ENCODE measurements at regions not wholly inside any gene's neighbourhood (a gene's known extent, or its start where the extent isn't known, plus 50 kb on each side); places are given as distances from the start of the nearest gene placed in this dataset.

DNA sequence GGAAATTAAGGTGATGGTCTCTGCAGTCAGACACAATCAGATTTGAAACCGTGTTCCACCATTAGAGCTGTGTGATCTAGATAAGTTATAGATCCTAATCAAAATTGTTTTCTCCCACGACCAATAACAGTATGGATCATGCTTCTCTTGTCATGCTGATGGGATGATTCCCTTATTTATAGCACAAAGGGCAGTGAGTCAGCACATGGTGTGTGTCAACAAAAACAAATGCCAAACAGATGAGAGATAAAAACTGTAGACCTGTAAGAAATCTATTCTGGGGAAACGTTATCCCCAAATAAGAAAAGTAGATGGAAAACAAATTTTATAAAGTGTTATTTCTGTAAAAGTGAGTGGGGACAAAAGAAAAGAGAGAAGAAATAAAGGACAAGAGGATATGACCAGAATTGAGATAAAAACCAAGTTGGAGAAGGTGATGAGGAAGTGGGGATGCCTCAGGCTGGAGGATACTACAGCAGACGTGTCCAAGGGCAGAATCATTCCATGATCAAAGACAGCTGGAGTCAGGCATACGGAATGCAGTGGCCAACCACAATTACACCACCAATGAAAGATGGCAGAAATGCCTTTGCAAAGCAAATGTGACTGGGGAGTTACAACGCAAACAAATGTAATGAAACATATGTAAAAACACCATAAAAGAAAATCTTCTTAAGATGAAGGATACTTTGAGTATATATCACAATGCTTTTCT, 377.8 kb upstream of the PRKX start:
- DNase-seq, result no peak
- Mint-ChIP-seq H3K36me3 (no peaks in the 10 kb centered on the region), H3K9me3 (peaks cover 0 to 9% (median 0%) of the 10 kb centered on the region in 7 donors), H3K4me1 (no peaks in the 10 kb centered on the region), H3K4me3 (no peak overlapping the region), H3K27me3 (no peaks in the 10 kb centered on the region), H3K27ac (no peak overlapping the region)
- no peaks in the 10 kb centered on the region for H3K9me3 ChIP-seq (ENCODE audit: control insufficient read depth in 2 of 2, low read length in 2 of 2)
- no peaks in the 10 kb centered on the region for H3K4me1 ChIP-seq (ENCODE audit: control insufficient read depth, insufficient read depth, low read length, poor library complexity, severe bottlenecking)
- no peak for ATAC-seq (ENCODE audit: low read depth in 2 of 2)
- H3K27me3 ChIP-seq (ENCODE audit: control insufficient read depth, insufficient read depth, low read length), result no peaks in the 10 kb centered on the region
- H3K4me3 ChIP-seq (ENCODE audit: low read depth, low read length), result no peak overlapping the region
- H3K36me3 ChIP-seq (ENCODE audit: control insufficient read depth, insufficient read depth, low read length), result no peaks in the 10 kb centered on the region
- H3K27ac ChIP-seq (ENCODE audit: insufficient read depth, low read length, poor library complexity, severe bottlenecking), result no peak overlapping the region

DNA sequence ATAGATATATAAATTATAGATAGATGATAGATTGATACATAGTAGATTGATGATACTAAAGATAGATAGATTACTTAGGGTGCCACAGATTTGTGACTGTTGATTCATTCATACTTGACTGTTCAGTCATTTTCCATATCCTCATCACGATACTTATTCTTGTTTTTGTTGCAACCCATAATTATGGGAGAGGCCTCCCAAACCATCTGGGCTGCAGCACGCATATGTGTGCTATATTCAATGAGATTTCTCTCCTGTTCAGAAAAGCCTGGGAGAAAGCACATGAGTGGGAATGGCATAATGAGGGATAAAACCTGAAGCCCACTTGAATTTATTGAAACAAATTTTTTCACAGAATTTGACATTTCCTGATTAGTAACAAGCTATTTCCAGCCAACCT, 346.4 kb upstream of the PRKX start:
- Mint-ChIP-seq H3K27me3 (no peaks in the 10 kb centered on the region), H3K36me3 (no peaks in the 10 kb centered on the region), H3K4me3 (no peak overlapping the region), H3K4me1 (no peaks in the 10 kb centered on the region), H3K27ac (no peak overlapping the region), H3K9me3 (peaks cover 0 to 5% (median 2%) of the 10 kb centered on the region in 7 donors)
- no peak overlapping the region for H3K27ac ChIP-seq (ENCODE audit: insufficient read depth, low read length, poor library complexity, severe bottlenecking)
- H3K4me3 ChIP-seq (ENCODE audit: low read depth, low read length), result no peak overlapping the region
- no peaks in the 10 kb centered on the region for H3K36me3 ChIP-seq (ENCODE audit: control insufficient read depth, insufficient read depth, low read length)
- no peaks in the 10 kb centered on the region for H3K9me3 ChIP-seq (ENCODE audit: control insufficient read depth in 2 of 2, low read length in 2 of 2)
- ATAC-seq (ENCODE audit: low read depth in 2 of 2) (no peak), DNase-seq (no peak)
- H3K4me1 ChIP-seq (ENCODE audit: control insufficient read depth, insufficient read depth, low read length, poor library complexity, severe bottlenecking), result no peaks in the 10 kb centered on the region
- H3K27me3 ChIP-seq (ENCODE audit: control insufficient read depth, insufficient read depth, low read length), result no peaks in the 10 kb centered on the region

DNA sequence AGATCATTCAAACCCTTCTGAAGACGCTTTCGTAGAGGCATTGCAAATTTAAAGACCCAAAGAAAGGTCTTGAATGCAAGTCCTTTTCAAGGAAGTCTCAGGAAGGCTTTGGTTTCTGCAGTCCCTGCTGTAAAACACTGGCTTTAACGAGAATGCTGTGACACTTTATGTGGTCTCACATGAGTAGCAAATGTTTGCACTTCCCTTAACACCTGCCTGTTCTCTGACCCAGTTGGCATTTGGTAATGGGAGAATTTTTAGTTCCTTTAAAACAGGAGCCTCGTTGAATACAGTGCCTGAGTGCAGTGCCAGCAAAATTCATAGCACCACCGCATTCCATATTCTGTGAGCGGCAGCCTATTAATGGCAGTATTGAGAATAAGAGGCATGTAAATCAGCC, 330.5 kb upstream of the PRKX start:
- Histone ChIP-seq H3K27ac (ENCODE audit: insufficient read depth, low read length, poor library complexity, severe bottlenecking) (no peak overlapping the region), H3K27me3 (ENCODE audit: control insufficient read depth, insufficient read depth, low read length) (no peaks in the 10 kb centered on the region), H3K36me3 (ENCODE audit: control insufficient read depth, insufficient read depth, low read length) (no peaks in the 10 kb centered on the region), H3K4me1 (ENCODE audit: control insufficient read depth, insufficient read depth, low read length, poor library complexity, severe bottlenecking) (no peaks in the 10 kb centered on the region), H3K4me3 (ENCODE audit: low read depth, low read length) (no peak overlapping the region), H3K9me3 (ENCODE audit: control insufficient read depth in 2 of 2, low read length in 2 of 2) (no peaks in the 10 kb centered on the region)
- Mint-ChIP-seq H3K9me3 (peaks cover 0 to 9% (median 0%) of the 10 kb centered on the region in 7 donors), H3K4me3 (no peak overlapping the region), H3K36me3 (no peaks in the 10 kb centered on the region), H3K4me1 (no peaks in the 10 kb centered on the region), H3K27me3 (no peaks in the 10 kb centered on the region), H3K27ac (no peak overlapping the region)
- no peak for DNase-seq
- no peak for ATAC-seq (ENCODE audit: low read depth in 2 of 2)

DNA sequence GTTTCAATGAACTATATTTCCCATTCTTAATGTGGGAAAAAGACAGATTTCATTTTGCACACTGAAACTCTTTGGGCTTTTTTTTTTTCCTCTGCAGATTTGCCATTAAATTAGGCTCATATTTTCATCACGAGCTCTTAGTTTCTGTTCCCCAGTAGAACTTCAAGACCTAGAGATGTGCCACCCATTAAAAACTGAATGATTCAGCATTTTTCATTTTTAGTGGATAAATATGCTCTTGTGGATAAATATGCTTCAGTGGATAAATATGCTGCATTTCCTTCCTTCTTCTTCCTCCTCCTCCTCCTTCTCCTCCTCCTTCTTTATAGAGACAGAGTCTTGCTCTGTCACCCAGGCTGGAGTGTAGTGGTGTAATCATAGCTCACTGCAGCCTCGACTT, 322.4 kb upstream of the PRKX start:
- Histone ChIP-seq H3K36me3 (ENCODE audit: control insufficient read depth, insufficient read depth, low read length) (no peaks in the 10 kb centered on the region), H3K27ac (ENCODE audit: insufficient read depth, low read length, poor library complexity, severe bottlenecking) (no peak overlapping the region), H3K27me3 (ENCODE audit: control insufficient read depth, insufficient read depth, low read length) (no peaks in the 10 kb centered on the region), H3K4me1 (ENCODE audit: control insufficient read depth, insufficient read depth, low read length, poor library complexity, severe bottlenecking) (no peaks in the 10 kb centered on the region), H3K9me3 (ENCODE audit: control insufficient read depth in 2 of 2, low read length in 2 of 2) (no peaks in the 10 kb centered on the region), H3K4me3 (ENCODE audit: low read depth, low read length) (no peak overlapping the region)
- Mint-ChIP-seq H3K27me3 (no peaks in the 10 kb centered on the region), H3K9me3 (peaks cover 0 to 11% (median 4%) of the 10 kb centered on the region in 7 donors), H3K4me1 (no peaks in the 10 kb centered on the region), H3K36me3 (no peaks in the 10 kb centered on the region), H3K27ac (no peak overlapping the region), H3K4me3 (no peak overlapping the region)
- DNase-seq (no peak), ATAC-seq (ENCODE audit: low read depth in 2 of 2) (no peak)

DNA sequence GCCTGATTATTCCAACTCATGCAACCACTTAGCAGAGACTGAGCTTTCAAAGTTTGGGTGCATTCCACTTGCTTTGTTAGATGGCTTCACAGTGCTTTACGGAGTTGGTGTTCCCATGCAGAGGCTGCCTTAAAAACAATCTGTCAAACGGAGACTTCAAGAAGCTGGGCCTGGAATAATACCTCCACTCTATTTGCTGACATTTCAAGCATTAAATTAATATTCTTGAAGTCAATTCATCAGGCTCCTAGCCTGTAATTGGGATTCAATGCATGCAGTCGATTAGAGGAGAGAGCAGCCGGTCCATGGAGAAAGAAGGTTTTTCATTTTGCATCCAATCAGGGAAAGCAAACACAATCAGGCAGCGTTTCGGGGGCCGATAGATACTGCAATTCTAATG, 314.7 kb upstream of the PRKX start:
- no peaks in the 10 kb centered on the region for H3K4me1 ChIP-seq (ENCODE audit: control insufficient read depth, insufficient read depth, low read length, poor library complexity, severe bottlenecking)
- no peaks in the 10 kb centered on the region for H3K27me3 Mint-ChIP-seq
- no peak overlapping the region for H3K27ac Mint-ChIP-seq
- H3K4me3 Mint-ChIP-seq, result no peak overlapping the region
- no peaks in the 10 kb centered on the region for H3K27me3 ChIP-seq (ENCODE audit: control insufficient read depth, insufficient read depth, low read length)
- no peak overlapping the region for H3K4me3 ChIP-seq (ENCODE audit: low read depth, low read length)
- H3K36me3 Mint-ChIP-seq, result no peaks in the 10 kb centered on the region
- DNase-seq (no peak), ATAC-seq (ENCODE audit: low read depth in 2 of 2) (no peak)
- no peaks in the 10 kb centered on the region for H3K4me1 Mint-ChIP-seq
- H3K9me3 Mint-ChIP-seq, result peaks cover 0 to 3% (median 0%) of the 10 kb centered on the region in 7 donors
- H3K9me3 ChIP-seq (ENCODE audit: control insufficient read depth in 2 of 2, low read length in 2 of 2), result no peaks in the 10 kb centered on the region
- no peak overlapping the region for H3K27ac ChIP-seq (ENCODE audit: insufficient read depth, low read length, poor library complexity, severe bottlenecking)
- H3K36me3 ChIP-seq (ENCODE audit: control insufficient read depth, insufficient read depth, low read length), result no peaks in the 10 kb centered on the region

DNA sequence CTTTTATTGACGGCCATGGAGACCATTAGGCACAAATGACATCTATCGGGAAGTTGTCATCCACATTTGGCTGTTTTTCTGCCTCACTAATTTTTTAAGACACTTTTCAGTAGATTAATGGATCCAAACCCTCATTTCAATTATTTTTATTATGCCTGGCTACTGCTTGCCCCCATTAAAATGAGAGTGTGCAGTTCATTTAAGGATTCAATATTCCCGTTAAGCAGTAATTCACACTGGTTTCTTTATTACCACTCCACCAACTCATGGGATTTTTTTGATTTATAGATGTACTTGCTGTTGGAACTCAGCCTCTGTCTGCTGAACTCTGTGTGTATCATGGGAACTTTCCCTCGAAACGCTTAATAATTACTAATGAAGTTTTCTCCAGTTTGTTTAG, 291.8 kb upstream of the PRKX start:
- no peaks in the 10 kb centered on the region for H3K36me3 ChIP-seq (ENCODE audit: control insufficient read depth, insufficient read depth, low read length)
- no peaks in the 10 kb centered on the region for H3K27me3 ChIP-seq (ENCODE audit: control insufficient read depth, insufficient read depth, low read length)
- no peak overlapping the region for H3K4me3 ChIP-seq (ENCODE audit: low read depth, low read length)
- no peak overlapping the region for H3K27ac Mint-ChIP-seq
- H3K27ac ChIP-seq (ENCODE audit: insufficient read depth, low read length, poor library complexity, severe bottlenecking), result no peak overlapping the region
- no peaks in the 10 kb centered on the region for H3K36me3 Mint-ChIP-seq
- ATAC-seq (ENCODE audit: low read depth in 2 of 2) (no peak), DNase-seq (no peak)
- no peaks in the 10 kb centered on the region for H3K27me3 Mint-ChIP-seq
- H3K4me3 Mint-ChIP-seq, result no peak overlapping the region
- peaks cover 0 to 4% (median 0%) of the 10 kb centered on the region in 7 donors for H3K9me3 Mint-ChIP-seq
- H3K4me1 Mint-ChIP-seq, result no peaks in the 10 kb centered on the region
- H3K4me1 ChIP-seq (ENCODE audit: control insufficient read depth, insufficient read depth, low read length, poor library complexity, severe bottlenecking), result no peaks in the 10 kb centered on the region
- no peaks in the 10 kb centered on the region for H3K9me3 ChIP-seq (ENCODE audit: control insufficient read depth in 2 of 2, low read length in 2 of 2)

DNA sequence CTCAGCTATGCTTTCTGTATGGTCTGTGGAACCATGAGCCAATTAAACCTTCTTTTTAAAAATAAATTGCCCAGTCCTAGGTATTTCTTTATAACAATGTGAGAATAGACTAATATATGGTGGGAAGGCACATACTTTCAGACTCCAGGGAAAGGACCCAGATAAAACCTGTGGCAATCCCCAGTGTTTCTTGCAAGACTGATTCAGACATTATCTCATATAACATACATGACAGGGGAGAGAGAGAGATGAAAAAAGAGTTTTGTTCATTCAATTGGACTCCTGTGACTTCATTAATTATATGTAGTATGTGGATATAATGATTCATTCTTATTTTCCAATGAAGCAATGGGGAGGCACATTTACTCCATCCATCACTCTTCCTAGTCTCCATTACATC, 291.4 kb upstream of the PRKX start:
- ATAC-seq (ENCODE audit: low read depth in 2 of 2), result no peak
- DNase-seq, result no peak
- H3K36me3 Mint-ChIP-seq, result no peaks in the 10 kb centered on the region

DNA sequence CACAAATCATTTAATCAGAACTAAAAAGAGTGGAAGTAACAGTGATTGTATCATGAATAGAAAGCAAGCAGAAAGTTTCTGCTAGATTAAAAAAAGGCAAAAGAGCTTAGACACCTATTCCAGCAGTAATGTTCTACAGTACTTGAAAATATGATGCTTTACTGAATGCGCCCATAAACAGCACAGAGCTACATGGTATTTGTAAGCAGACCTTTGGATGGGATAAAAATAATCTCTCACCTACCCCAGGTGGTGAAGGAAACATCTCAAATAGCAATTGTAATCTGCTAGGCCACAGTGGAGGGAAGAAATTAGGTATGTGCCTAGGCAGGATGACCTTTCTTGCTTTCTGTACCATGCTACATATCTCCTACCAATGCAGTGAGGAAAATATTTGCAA, 280.9 kb upstream of the PRKX start:
- H3K4me3 ChIP-seq (ENCODE audit: low read depth, low read length), result no peak overlapping the region
- no peaks in the 10 kb centered on the region for H3K4me1 ChIP-seq (ENCODE audit: control insufficient read depth, insufficient read depth, low read length, poor library complexity, severe bottlenecking)
- Mint-ChIP-seq H3K27ac (no peak overlapping the region), H3K9me3 (peaks cover 0 to 10% (median 0%) of the 10 kb centered on the region in 7 donors), H3K27me3 (no peaks in the 10 kb centered on the region), H3K4me3 (no peak overlapping the region), H3K4me1 (no peaks in the 10 kb centered on the region), H3K36me3 (no peaks in the 10 kb centered on the region)
- H3K36me3 ChIP-seq (ENCODE audit: control insufficient read depth, insufficient read depth, low read length), result no peaks in the 10 kb centered on the region
- H3K27ac ChIP-seq (ENCODE audit: insufficient read depth, low read length, poor library complexity, severe bottlenecking), result no peak overlapping the region
- DNase-seq, result peak in 1 of 3 donors; percentile 18
- ATAC-seq (ENCODE audit: low read depth in 2 of 2), result no peak
- H3K27me3 ChIP-seq (ENCODE audit: control insufficient read depth, insufficient read depth, low read length), result no peaks in the 10 kb centered on the region
- H3K9me3 ChIP-seq (ENCODE audit: control insufficient read depth in 2 of 2, low read length in 2 of 2), result no peaks in the 10 kb centered on the region

More for the DNA sequence above, 291.4 kb upstream of the PRKX start:
- H3K4me1 Mint-ChIP-seq, result no peaks in the 10 kb centered on the region
- H3K9me3 Mint-ChIP-seq, result peaks cover 0 to 4% (median 0%) of the 10 kb centered on the region in 7 donors
- H3K4me3 Mint-ChIP-seq, result no peak overlapping the region
- H3K27me3 Mint-ChIP-seq, result no peaks in the 10 kb centered on the region
- Histone ChIP-seq H3K27ac (ENCODE audit: insufficient read depth, low read length, poor library complexity, severe bottlenecking) (no peak overlapping the region), H3K4me1 (ENCODE audit: control insufficient read depth, insufficient read depth, low read length, poor library complexity, severe bottlenecking) (no peaks in the 10 kb centered on the region), H3K4me3 (ENCODE audit: low read depth, low read length) (no peak overlapping the region), H3K27me3 (ENCODE audit: control insufficient read depth, insufficient read depth, low read length) (no peaks in the 10 kb centered on the region), H3K36me3 (ENCODE audit: control insufficient read depth, insufficient read depth, low read length) (no peaks in the 10 kb centered on the region), H3K9me3 (ENCODE audit: control insufficient read depth in 2 of 2, low read length in 2 of 2) (no peaks in the 10 kb centered on the region)
- no peak overlapping the region for H3K27ac Mint-ChIP-seq

Data from CD4-positive, CD25-positive, alpha-beta regulatory T cell (primary cell).